OCI-LY7 (cell line): ENCODE measurements at regions not wholly inside any gene's neighbourhood (a gene's known extent, or its start where the extent isn't known, plus 50 kb on each side); places are given as distances from the start of the nearest gene placed in this dataset.

ENCODE experiments used
- CTCF ChIP-seq: fragments of 200-600 bp; sonication (generic); conservative IDR thresholded peaks from 2 replicates; pipeline ENCODE4 v1.5.1; 2014; ENCODE audit warnings: mild to moderate bottlenecking, antibody characterized with exemption, low read length, moderate library complexity, mixed read lengths
- EZH2phosphoT487 ChIP-seq: fragments of 200-600 bp; sonication (generic); IDR thresholded peaks from 2 replicates; pipeline ENCODE4 v1.6.1; 2018; ENCODE audit warnings: low read depth, borderline replicate concordance, mild to moderate bottlenecking, mixed run types, antibody characterized with exemption, low read length, moderate library complexity, mixed read lengths

- TF ChIP-seq CTCF (no peak), EZH2phosphoT487 (no peak)
Measured at GRCh38 chr17:70535986-70536385, 366.7 kb downstream of the KCNJ2 start.
